Myocyte (in vitro differentiated cells): ENCODE measurements at regions not wholly inside any gene's neighbourhood (a gene's known extent, or its start where the extent isn't known, plus 50 kb on each side); places are given as distances from the start of the nearest gene placed in this dataset.
"Not testable (repeated sequence)": the region's sequence is repeated elsewhere in the genome, so short reads cannot be mapped to it uniquely, and the experiment has no call there.

Experiments
- DNase-seq: peaks from one replicate; pipeline ENCODE4 v3.0.0-alpha.2; 2012; ENCODE audit warnings: low read depth

DNA sequence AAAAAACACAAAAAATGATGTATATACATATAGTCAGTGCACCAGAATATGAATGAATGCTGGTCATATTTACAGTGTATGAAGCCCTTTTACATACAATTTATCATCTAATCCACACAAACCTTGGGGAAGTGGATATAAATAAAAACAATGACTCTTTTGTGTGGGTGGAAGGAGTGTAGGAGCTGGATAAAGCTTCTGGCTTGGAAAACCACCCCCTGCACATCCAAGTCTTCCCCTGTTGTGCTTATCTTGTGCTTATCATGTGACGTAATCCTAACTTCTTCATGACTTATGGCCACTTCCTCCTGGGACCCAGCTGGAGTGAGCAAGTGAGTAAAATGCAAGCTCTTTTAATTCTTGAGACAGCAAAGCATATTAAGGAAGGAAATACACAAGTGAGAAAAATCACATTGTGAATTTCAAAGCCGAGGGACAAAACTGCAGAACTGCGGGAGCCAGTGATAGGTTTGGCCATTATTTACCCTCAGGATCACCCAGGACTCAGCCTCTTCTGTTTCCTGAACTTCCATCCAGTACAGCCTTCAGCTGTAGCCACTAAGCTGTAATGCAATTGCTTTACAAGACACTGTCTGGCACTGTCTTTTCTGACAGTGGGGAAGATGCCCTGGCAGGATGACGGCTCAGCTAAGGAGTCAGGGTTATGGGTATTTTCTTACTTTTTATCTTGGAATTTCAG lies 104.0 kb upstream of the PPM1J start:
- DNase-seq, result peak; percentile 21

DNA sequence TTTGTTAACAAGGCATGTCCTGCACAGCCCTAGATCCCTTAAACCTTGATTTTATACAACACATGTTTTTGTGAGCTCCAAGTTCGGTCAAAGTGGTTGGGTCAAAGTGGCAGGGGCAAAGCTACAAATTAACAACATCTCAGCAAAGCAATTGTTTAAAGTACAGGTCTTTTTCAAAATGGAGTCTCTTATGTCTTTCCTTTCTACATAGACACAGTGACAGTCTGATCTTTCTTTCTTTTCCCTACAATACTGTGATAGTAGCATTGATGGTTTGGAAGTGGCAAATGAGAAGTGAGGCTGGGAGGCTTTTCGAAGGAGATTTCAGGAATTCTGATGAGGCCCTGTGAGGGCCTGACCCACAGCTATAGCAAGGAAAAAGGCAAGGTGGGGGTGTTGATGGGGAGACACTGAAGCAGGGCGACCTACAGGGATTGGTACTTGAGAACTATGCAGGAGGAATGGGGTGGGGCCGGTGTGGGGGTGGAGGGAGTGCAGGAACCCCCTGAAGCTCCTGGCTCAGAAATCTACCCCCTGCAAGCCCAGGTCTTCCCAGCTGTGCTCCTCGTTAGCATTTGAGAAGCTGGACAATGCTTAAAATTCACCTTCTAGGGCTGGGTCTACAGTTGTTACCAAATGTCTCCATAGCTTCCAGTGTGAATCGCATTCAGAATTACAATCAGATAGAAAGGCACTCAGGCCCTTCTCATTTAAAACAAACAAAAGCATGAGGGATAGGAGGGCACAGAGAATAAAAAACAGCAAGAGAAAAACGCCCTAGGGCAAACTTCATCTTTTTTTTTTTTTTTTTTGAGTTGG lies 102.6 kb upstream of the PPM1J start:
- DNase-seq, result no peak

DNA sequence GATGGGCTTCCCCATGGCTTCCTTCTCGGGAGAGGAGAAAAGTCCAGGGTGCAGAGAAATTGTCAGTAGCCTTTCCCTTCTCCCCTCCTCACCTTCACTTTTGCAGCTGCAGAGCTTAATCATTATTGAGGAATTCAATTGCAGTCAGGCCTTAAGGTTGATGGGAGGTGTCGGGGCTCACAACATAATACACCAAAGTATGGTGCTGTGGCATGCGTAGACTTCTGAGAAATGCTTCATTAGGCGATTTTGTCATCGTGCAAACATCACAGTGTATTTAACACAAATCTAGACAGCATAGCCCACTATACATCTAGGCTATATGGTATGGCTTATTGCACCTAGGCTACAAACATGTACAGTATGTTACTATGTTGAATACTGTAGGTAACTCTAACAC lies 100.2 kb upstream of the PPM1J start:
- no peak for DNase-seq

DNA sequence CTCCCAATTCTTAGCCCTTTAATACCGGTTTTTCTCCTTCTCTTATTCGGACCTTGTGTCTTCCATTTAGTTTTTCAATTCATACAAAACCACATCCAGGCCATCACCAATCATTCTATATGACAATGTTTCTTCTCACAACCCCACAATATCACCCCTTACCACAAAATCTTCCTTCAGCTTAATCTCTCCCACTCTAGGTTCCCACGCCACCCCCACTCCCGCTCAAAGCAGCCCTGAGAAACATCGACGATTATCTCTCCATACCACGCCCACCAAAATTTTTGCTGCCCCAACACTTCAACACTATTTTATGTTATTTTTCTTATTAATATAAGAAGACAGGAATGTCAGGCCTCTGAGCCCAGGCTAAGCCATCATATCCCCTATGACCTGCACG lies 99.5 kb upstream of the PPM1J start:
- DNase-seq, result not testable (repeated sequence)

GRCh38 chr1:112808861-112809684 lies 93.9 kb upstream of the PPM1J start:
- peak; percentile 80 for DNase-seq

- DNase-seq, result peak; percentile 94
These were observed 92.9 kb upstream of the PPM1J start for GRCh38 chr1:112807999-112808398.

GRCh38 chr1:112807117-112807516 lies 92.0 kb upstream of the PPM1J start:
- DNase-seq, result no peak

DNA sequence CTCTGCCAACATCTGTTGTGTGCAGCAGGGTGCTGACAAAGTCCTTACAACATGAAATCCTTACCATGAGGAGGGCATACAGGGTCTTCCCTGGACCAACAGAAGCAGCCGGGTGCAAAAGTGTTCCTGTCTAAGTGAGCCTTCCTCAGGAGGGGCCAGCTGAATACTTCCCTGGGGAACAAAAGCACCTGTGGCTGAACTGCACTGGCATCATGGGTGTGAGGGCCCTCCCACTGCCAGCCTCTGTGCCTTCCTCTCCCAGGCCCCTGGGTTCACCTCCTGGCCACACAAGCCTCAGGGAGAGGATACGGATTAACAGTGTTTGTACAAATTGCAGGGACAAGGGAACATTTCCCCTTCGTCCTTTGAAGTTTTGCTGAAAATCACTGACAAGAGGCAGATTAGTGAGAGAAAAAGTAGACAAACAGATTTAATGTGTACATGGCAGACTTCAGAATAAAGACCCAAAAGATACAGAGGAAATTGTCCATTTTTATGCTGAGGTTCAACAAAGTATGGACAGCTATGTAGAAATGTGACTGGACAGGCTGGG lies 91.0 kb upstream of the PPM1J start:
- no peak for DNase-seq

DNA sequence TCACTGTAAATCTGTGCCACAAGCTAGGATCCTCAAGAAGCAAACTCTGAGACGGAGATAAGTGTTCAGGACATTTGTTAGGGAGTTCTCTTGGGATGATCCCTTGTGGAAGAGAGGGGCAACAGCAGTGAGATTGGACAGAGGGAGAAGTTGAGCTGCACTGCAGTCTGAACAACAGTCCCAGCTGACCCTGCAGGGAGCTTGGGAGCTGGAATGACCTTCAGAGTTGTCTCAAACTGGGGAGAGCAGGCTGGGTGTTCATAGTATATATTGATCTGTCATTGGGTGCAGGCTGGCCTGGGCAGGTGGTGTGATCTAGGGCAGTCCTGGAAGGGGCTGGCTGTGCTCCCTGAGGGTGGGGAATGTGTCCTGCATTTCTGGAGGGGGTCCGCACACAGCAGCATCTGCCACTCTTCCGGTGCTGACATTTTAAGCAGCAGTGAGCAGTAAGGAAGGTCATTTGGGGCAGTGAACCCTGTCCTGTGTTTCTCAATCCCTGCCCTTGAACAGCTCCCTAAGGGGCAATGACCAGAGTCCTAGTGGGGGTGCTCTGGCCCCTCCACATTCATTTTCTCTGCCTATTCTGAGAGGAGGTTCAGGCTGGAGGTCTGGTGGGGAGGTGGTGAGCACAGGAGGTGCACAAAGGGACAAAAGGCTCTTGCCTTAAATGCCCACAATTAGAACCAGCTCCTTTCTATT lies 90.2 kb upstream of the PPM1J start:
- no peak for DNase-seq

- DNase-seq, result peak; percentile 73
These were observed 89.0 kb upstream of the PPM1J start for GRCh38 chr1:112803906-112804762.

- DNase-seq, result no peak
These were observed 85.2 kb upstream of the PPM1J start for GRCh38 chr1:112800289-112800688.

GRCh38 chr1:112798292-112798691 lies 83.2 kb upstream of the PPM1J start:
- DNase-seq, result no peak

GRCh38 chr1:112797224-112797623 lies 82.1 kb upstream of the PPM1J start:
- DNase-seq, result no peak

DNA sequence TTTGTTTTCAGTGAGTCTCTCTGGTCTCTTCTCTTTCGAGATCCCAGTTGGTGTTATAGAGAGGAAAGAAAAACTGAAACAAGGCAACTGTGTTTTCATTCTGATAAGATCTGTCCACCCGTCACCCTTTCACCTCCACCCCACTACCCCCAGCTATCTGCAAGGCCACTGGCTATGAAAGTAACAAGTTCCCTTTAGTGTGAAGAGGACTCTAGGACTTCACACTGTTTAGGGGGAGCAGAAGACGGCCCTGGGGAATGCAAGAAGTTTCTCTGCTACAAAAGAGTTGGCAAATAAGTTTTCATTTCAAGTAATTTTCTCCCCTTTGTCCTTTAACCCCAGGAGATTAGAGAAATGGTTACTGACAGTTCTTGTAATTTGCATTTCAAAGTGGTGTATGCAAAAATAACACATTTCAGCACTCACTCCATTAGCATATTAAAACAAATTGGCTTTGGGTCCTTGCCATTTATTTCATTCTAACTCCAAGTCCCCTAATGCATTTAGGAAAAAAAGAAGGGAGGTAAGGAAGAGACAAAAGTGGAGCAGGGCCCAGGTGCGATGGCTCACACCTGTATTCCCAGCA lies 79.6 kb upstream of the PPM1J start:
- DNase-seq, result no peak

GRCh38 chr1:112793631-112794565 lies 78.8 kb upstream of the PPM1J start:
- no peak for DNase-seq

- no peak for DNase-seq
These were observed 76.6 kb upstream of the PPM1J start for GRCh38 chr1:112791723-112792104.

GRCh38 chr1:112790920-112791722 lies 76.0 kb upstream of the PPM1J start:
- DNase-seq, result no peak

- no peak for DNase-seq
These were observed 73.4 kb upstream of the PPM1J start for GRCh38 chr1:112788561-112788960.
